ENCODE measurements at regions not wholly inside any gene's neighbourhood (a gene's known extent, or its start where the extent isn't known, plus 50 kb on each side); places are given as distances from the start of the nearest gene placed in this dataset.
"Not testable (repeated sequence)": the region's sequence is repeated elsewhere in the genome, so short reads cannot be mapped to it uniquely, and the experiment has no call there.

DNA sequence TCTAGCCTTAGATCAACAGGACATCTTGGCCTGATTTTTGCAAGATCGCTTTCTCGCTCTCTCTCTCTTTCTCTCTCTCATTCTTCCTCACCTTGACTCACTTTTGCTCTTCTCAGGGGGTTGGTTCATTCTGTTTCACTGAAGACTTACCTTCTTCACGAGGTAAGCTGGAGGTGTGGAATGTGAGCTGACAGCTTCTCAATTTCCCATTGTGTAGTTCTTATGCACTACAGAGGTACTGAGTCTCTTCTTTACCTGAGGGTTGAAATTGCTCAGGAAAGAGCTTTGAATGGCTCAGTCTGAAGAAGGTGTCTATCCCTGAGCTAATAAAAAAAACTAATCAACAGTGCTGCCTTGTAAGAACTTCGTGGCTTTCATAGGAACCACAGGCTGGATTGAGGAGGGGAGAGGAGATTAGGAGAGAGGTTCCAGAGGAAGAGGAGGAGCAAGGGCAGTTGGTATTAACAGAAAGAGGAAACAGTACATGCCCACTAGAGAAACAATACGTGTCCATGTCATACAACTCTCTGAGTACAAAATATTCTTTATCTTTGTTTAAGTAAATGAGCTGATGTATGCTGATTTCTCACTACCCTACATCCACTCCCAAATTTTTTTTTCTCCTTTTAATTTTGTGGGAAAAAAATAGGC, 192.2 kb downstream of the TMEM167A start:
- H3K4me2 ChIP-seq (ENCODE audit: low read length), result no peak overlapping the region
- no peak overlapping the region for H2AFZ ChIP-seq
- no peaks in the 10 kb centered on the region for H3K4me1 ChIP-seq
- H3K36me3 ChIP-seq (ENCODE audit: control insufficient read depth, insufficient read depth, low read length), result no peaks in the 10 kb centered on the region
- H3K9ac ChIP-seq, result no peak overlapping the region
- H3K4me3 ChIP-seq (ENCODE audit: low read depth, low read length), result no peak overlapping the region
- no peaks in the 10 kb centered on the region for H3K79me2 ChIP-seq
- TF ChIP-seq, protein P1, sequence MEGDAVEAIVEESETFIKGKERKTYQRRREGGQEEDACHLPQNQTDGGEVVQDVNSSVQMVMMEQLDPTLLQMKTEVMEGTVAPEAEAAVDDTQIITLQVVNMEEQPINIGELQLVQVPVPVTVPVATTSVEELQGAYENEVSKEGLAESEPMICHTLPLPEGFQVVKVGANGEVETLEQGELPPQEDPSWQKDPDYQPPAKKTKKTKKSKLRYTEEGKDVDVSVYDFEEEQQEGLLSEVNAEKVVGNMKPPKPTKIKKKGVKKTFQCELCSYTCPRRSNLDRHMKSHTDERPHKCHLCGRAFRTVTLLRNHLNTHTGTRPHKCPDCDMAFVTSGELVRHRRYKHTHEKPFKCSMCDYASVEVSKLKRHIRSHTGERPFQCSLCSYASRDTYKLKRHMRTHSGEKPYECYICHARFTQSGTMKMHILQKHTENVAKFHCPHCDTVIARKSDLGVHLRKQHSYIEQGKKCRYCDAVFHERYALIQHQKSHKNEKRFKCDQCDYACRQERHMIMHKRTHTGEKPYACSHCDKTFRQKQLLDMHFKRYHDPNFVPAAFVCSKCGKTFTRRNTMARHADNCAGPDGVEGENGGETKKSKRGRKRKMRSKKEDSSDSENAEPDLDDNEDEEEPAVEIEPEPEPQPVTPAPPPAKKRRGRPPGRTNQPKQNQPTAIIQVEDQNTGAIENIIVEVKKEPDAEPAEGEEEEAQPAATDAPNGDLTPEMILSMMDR (IDR thresholded peaks at IDR 0.05), result no peak
- no peaks in the 10 kb centered on the region for H3K9me3 ChIP-seq (ENCODE audit: control insufficient read depth, low read length)
- H3K27me3 ChIP-seq (ENCODE audit: control insufficient read depth, insufficient read depth, low read length), result no peaks in the 10 kb centered on the region
- no peak overlapping the region for H3K27ac ChIP-seq

DNA sequence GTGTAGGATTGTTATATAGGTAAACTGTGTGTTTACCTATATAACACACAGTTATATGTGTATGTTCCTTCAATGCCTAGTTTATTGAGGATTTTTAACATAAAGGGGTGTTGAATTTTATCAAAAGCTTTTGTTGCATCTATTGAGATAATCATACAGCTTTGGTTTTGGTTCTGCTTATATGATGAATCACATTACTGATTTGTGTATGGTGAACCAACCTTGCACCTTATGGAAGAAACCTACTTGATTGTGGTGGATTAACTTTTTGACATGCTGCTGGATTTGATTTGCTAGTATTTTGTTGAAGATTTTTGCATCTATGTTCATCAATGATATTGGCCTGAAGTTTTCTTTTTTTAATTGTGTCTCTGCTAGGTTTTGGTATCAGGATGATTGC, 194.9 kb downstream of the TMEM167A start:
- H3K4me3 ChIP-seq (ENCODE audit: low read depth, low read length), result no peak overlapping the region
- no peaks in the 10 kb centered on the region for H3K27me3 ChIP-seq (ENCODE audit: control insufficient read depth, insufficient read depth, low read length)

DNA sequence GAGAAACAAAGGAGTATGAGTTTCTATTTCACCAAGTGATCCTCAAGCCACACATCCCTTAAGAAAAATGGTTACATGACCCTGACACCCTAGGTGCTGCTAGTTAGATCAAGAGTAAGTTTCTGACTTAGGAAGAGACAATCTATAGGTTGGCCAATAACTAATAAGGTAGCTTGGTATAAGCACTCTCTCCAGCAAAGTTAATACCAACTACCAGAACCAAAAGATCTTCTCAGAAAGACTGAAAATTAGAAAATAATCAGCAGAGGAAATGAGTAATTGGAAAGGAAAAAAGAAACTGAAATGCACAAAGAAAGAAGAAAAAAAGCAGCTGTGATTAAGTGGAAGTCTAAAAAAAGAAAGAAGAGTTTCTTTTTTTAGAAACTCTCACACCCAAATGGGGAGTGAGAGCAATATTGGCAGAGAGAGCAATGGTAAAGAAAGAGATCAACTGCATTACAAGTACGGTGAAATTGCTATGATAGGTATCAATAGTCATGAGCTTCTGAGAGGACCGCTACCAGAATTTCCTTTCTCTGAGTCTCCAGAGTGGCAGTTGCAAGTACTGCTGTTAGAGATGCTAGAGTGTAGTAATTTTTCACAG, 195.5 kb downstream of the TMEM167A start:
- H3K4me2 ChIP-seq (ENCODE audit: low read length), result no peak overlapping the region
- H3K4me1 ChIP-seq, result no peaks in the 10 kb centered on the region
- H3K27me3 ChIP-seq (ENCODE audit: control insufficient read depth, insufficient read depth, low read length), result no peaks in the 10 kb centered on the region
- TF ChIP-seq, protein P1 (IDR thresholded peaks at IDR 0.05), result no peak
- H3K4me3 ChIP-seq (ENCODE audit: low read depth, low read length), result no peak overlapping the region
- H3K27ac ChIP-seq, result no peak overlapping the region
- H3K36me3 ChIP-seq (ENCODE audit: control insufficient read depth, insufficient read depth, low read length), result no peaks in the 10 kb centered on the region
- H3K9ac ChIP-seq, result no peak overlapping the region
- no peak overlapping the region for H2AFZ ChIP-seq
- H3K9me3 ChIP-seq (ENCODE audit: control insufficient read depth, low read length), result no peaks in the 10 kb centered on the region
- H3K79me2 ChIP-seq, result no peaks in the 10 kb centered on the region

More for the DNA sequence above, 194.9 kb downstream of the TMEM167A start:
- H3K9ac ChIP-seq, result no peak overlapping the region
- no peak overlapping the region for H3K27ac ChIP-seq
- TF ChIP-seq, protein P1 (IDR thresholded peaks at IDR 0.05), result no peak
- no peaks in the 10 kb centered on the region for H3K4me1 ChIP-seq
- no peak overlapping the region for H3K4me2 ChIP-seq (ENCODE audit: low read length)
- no peaks in the 10 kb centered on the region for H3K79me2 ChIP-seq
- no peaks in the 10 kb centered on the region for H3K9me3 ChIP-seq (ENCODE audit: control insufficient read depth, low read length)
- no peaks in the 10 kb centered on the region for H3K36me3 ChIP-seq (ENCODE audit: control insufficient read depth, insufficient read depth, low read length)
- H2AFZ ChIP-seq, result no peak overlapping the region

DNA sequence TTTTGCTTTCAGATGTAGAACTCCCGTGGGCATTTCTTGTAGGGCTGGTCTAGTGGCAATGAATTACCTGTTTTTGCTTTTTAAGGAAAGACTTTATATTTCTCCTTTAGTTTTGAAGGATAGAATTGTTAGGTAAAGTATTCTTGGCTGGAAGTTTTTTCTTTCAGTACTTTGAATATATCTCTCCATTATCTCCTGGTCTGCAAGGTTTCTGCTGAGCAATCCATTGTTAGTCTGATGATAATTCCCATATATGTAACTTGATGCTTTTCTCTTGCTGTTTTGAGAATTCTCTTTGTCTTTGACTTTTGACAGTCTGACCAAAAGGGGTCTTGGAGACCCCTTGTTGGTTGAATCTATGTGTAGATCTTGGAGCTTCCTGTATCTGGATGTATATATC, 198.1 kb downstream of the TMEM167A start:
- H3K27ac ChIP-seq, result no peak overlapping the region
- H3K9me3 ChIP-seq (ENCODE audit: control insufficient read depth, low read length), result no peaks in the 10 kb centered on the region
- TF ChIP-seq, protein P1 (IDR thresholded peaks at IDR 0.05), result no peak

DNA sequence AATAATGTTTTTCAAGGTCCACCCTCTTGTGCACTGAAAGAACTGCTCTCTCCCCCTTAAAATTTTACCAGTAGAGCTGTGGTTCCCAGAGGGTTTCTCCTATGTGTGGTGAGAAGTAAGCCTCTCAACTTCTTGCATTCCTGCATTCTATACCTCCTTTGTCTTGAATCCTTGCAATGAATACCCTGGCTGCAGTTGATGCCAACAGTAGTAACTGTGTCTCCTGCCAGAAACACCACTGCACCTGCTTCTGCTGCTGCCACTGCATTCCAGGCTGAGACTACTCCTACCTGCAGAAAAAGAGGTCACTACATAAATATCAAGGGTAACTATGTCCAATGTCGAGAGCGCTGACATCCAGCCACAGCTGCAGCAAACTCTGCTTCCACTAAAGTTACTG, 203.7 kb downstream of the TMEM167A start:
- H3K4me3 ChIP-seq (ENCODE audit: low read depth, low read length), result no peak overlapping the region
- H3K9ac ChIP-seq, result no peak overlapping the region
- H3K9me3 ChIP-seq (ENCODE audit: control insufficient read depth, low read length), result no peaks in the 10 kb centered on the region
- no peak overlapping the region for H2AFZ ChIP-seq
- no peaks in the 10 kb centered on the region for H3K27me3 ChIP-seq (ENCODE audit: control insufficient read depth, insufficient read depth, low read length)
- no peaks in the 10 kb centered on the region for H3K4me1 ChIP-seq
- no peaks in the 10 kb centered on the region for H3K36me3 ChIP-seq (ENCODE audit: control insufficient read depth, insufficient read depth, low read length)
- no peaks in the 10 kb centered on the region for H3K79me2 ChIP-seq
- TF ChIP-seq, protein P1 (IDR thresholded peaks at IDR 0.05), result no peak
- no peak overlapping the region for H3K27ac ChIP-seq
- no peak overlapping the region for H3K4me2 ChIP-seq (ENCODE audit: low read length)

More for the DNA sequence above, 198.1 kb downstream of the TMEM167A start:
- no peaks in the 10 kb centered on the region for H3K79me2 ChIP-seq
- no peaks in the 10 kb centered on the region for H3K36me3 ChIP-seq (ENCODE audit: control insufficient read depth, insufficient read depth, low read length)
- H3K4me1 ChIP-seq, result no peaks in the 10 kb centered on the region
- no peak overlapping the region for H3K4me2 ChIP-seq (ENCODE audit: low read length)
- H3K27me3 ChIP-seq (ENCODE audit: control insufficient read depth, insufficient read depth, low read length), result no peaks in the 10 kb centered on the region
- H3K9ac ChIP-seq, result no peak overlapping the region
- H2AFZ ChIP-seq, result no peak overlapping the region
- no peak overlapping the region for H3K4me3 ChIP-seq (ENCODE audit: low read depth, low read length)

DNA sequence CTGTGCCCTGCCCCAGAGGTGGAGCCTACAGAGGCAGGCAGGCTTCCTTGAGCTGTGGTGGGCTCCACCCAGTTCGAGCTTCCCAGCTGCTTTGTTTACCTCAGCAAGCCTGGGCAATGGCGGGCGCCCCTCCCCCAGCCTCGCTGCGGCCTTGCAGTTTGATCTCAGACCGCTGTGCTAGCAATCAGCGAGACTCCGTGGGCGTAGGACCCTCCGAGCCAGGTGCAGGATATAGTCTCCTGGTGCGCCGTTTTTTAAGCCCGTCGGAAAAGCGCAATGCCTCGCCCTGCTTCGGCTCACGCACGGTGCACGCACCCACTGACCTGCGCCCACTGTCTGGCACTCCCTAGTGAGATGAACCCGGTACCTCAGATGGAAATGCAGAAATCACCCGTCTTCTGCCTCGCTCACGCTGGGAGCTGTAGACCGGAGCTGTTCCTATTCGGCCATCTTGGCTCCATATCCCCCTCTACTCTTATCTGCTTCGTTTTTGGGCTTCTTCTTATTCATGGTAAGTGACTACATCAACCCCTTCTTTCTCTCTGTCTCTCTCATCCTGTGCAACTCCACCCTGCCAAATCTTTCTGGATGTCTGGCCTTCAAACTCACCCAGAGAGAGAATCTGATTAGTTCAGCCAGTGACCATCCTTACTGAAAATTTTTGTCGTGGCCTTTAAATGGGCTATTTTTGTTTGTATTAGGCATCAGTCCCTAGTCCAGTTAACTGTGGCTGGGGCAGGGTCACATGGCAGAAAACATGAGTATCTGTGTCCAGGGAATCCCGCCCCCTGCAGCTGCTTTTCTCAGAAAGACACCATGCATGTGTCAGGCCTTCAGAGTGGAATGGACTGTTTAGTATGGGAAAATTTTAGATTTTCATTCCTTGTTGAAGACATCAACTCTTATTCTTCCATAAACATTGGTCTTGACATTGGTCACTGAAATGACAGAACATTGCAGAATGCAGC, 204.6 kb downstream of the TMEM167A start:
- H3K9me3 ChIP-seq (ENCODE audit: control insufficient read depth, low read length); H3K27ac ChIP-seq; H3K9ac ChIP-seq; H3K4me3 ChIP-seq (ENCODE audit: low read depth, low read length); H3K4me1 ChIP-seq; H3K79me2 ChIP-seq; H3K27me3 ChIP-seq (ENCODE audit: control insufficient read depth, insufficient read depth, low read length); H3K4me2 ChIP-seq (ENCODE audit: low read length); H2AFZ ChIP-seq; H3K36me3 ChIP-seq (ENCODE audit: control insufficient read depth, insufficient read depth, low read length): not testable (repeated sequence)

Measured in parathyroid adenoma (tissue), 2 donors.